ENCODE measurements at regions not wholly inside any gene's neighbourhood (a gene's known extent, or its start where the extent isn't known, plus 50 kb on each side); places are given as distances from the start of the nearest gene placed in this dataset.

- no peak for DNase-seq (ENCODE audit: low read depth)
Observed at GRCh38 chr10:36373424-36374096, 731.5 kb upstream of the FZD8 start.

- no peak for DNase-seq (ENCODE audit: low read depth)
Observed at GRCh38 chr10:36367362-36367761, 725.3 kb upstream of the FZD8 start.

GRCh38 chr10:36366843-36367242 lies 724.7 kb upstream of the FZD8 start:
- no peak for DNase-seq (ENCODE audit: low read depth)

GRCh38 chr10:36366065-36366464 lies 724.0 kb upstream of the FZD8 start:
- DNase-seq (ENCODE audit: low read depth), result no peak

- DNase-seq (ENCODE audit: low read depth), result no peak
Observed at GRCh38 chr10:36362257-36362656, 720.2 kb upstream of the FZD8 start.

- no peak for DNase-seq (ENCODE audit: low read depth)
Observed at GRCh38 chr10:36358736-36359135, 716.6 kb upstream of the FZD8 start.

GRCh38 chr10:36354633-36355032 lies 712.5 kb upstream of the FZD8 start:
- no peak for DNase-seq (ENCODE audit: low read depth)

- no peak for DNase-seq (ENCODE audit: low read depth)
Observed at GRCh38 chr10:36351159-36351558, 709.1 kb upstream of the FZD8 start.

GRCh38 chr10:36349445-36350078 lies 707.5 kb upstream of the FZD8 start:
- DNase-seq (ENCODE audit: low read depth), result no peak

- DNase-seq (ENCODE audit: low read depth), result no peak
Observed at GRCh38 chr10:36345807-36346206, 703.7 kb upstream of the FZD8 start.

- DNase-seq (ENCODE audit: low read depth), result no peak
Observed at GRCh38 chr10:36345175-36345533, 703.1 kb upstream of the FZD8 start.

- no peak for DNase-seq (ENCODE audit: low read depth)
Observed at GRCh38 chr10:36344240-36345174, 702.4 kb upstream of the FZD8 start.

- no peak for DNase-seq (ENCODE audit: low read depth)
Observed at GRCh38 chr10:36342781-36343180, 700.7 kb upstream of the FZD8 start.

- DNase-seq (ENCODE audit: low read depth), result no peak
Observed at GRCh38 chr10:36341471-36341870, 699.4 kb upstream of the FZD8 start.

GRCh38 chr10:36336315-36336714 lies 694.2 kb upstream of the FZD8 start:
- no peak for DNase-seq (ENCODE audit: low read depth)

- no peak for DNase-seq (ENCODE audit: low read depth)
Observed at GRCh38 chr10:36333446-36333845, 691.4 kb upstream of the FZD8 start.

GRCh38 chr10:36332926-36333325 lies 690.8 kb upstream of the FZD8 start:
- DNase-seq (ENCODE audit: low read depth), result no peak

- DNase-seq (ENCODE audit: low read depth), result no peak
Observed at GRCh38 chr10:36331121-36331520, 689.0 kb upstream of the FZD8 start.

- DNase-seq (ENCODE audit: low read depth), result no peak
Observed at GRCh38 chr10:36325815-36326214, 683.7 kb upstream of the FZD8 start.

GRCh38 chr10:36324831-36325230 lies 682.7 kb upstream of the FZD8 start:
- no peak for DNase-seq (ENCODE audit: low read depth)

GRCh38 chr10:36313142-36313541 lies 671.0 kb upstream of the FZD8 start:
- no peak for DNase-seq (ENCODE audit: low read depth)

GRCh38 chr10:36303896-36304295 lies 661.8 kb upstream of the FZD8 start:
- no peak for DNase-seq (ENCODE audit: low read depth)

- DNase-seq (ENCODE audit: low read depth), result no peak
Observed at GRCh38 chr10:36302086-36302485, 660.0 kb upstream of the FZD8 start.

Measured in CMK (cell line).